HG03565 (cell line): ENCODE measurements at regions not wholly inside any gene's neighbourhood (a gene's known extent, or its start where the extent isn't known, plus 50 kb on each side); places are given as distances from the start of the nearest gene placed in this dataset.
"Not testable (repeated sequence)": the region's sequence is repeated elsewhere in the genome, so short reads cannot be mapped to it uniquely, and the experiment has no call there.

Experiments
- ATAC-seq: cut with Tn5 transposase; IDR thresholded peaks from one replicate; pipeline ENCODE4 v1.9.1; 2021; ENCODE audit warnings: mild to moderate bottlenecking, moderate library complexity; ENCODE audit not compliant: unreplicated experiment

GRCh38 chr5:158522776-158523175 is 576.9 kb downstream of the EBF1 start:
- ATAC-seq = no peak

- no peak for ATAC-seq
Measured at GRCh38 chr5:158521995-158522394, 577.7 kb downstream of the EBF1 start.

GRCh38 chr5:158519433-158520021 is 580.2 kb downstream of the EBF1 start:
- no peak for ATAC-seq

GRCh38 chr5:158516521-158516920 is 583.2 kb downstream of the EBF1 start:
- ATAC-seq = no peak

DNA sequence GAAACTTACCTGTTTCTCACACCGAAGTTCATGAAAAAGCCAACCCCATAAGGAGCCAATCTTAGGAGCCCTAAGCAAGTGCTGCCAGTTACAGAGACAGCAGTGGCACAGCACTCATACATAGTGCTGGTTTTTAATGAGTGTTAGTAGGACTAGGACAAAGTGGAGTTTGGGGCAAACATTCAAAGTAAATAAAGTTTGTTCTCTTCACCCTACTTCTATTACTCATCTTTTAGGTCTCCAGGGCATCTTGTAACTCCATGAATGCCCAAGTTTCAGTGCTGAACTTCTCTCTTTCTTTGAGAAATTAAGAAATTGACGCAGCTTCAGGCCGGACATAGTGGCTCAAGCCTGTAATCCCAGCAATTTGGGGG is 584.7 kb downstream of the EBF1 start:
- no peak for ATAC-seq

- no peak for ATAC-seq
Measured at GRCh38 chr5:158514319-158514985, 585.3 kb downstream of the EBF1 start.

DNA sequence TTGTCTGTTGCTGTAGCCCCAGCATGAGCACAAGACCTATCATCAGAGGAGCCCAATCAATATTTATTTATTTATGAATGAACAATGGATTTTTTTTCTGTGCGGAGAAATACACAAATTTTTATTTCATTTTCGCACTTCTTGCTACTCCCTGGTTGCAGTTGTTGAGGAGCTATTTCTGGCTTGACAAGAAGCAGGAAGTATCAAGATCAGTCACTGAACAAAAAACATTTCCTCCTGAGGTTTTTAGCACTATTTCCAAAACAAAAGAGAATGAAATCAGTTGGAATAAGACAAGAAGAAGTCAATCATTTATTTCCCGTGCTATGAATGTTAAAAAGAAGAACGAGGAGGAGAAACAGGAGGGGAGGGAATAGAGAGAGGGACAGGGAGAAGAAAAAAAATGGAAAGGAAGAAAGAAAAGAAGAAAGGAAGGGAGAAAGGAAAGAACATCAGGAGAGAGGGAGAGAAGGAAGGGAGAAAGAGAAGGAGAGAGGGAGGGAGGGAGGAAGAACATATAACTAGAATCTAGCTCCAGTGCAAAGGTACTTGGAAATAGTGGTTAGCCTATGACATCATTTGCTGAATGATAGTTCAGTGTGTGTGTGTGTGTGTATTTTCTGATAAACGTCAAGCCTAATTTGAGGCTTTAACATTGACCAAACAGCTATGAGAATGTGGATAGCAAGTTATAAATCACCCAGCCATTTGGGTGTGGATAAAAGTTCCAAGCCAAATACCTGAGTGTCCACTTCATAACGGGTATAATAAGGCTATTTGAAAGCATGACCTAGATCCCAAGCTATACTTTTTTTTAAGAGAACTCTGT is 586.0 kb downstream of the EBF1 start:
- ATAC-seq = no peak

DNA sequence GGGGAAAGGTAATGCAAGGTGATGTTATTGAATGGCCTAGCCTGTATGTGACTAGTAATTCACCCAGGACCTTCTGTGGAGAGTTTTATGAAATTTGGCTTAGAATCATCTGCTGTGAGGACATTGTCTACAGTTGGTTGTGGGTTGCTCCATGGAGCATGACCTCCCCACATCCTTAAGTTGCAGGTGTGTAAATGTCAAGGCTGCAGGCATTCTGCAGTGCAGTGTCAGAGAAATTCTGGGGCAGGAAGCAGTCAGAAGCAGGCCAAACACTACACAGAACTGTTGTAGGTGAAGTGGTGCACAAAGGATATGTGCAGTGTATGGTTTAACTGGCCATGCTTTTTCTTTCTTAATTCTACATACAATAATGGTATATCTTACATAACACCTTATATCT is 588.3 kb downstream of the EBF1 start:
- peak; percentile 93 for ATAC-seq

DNA sequence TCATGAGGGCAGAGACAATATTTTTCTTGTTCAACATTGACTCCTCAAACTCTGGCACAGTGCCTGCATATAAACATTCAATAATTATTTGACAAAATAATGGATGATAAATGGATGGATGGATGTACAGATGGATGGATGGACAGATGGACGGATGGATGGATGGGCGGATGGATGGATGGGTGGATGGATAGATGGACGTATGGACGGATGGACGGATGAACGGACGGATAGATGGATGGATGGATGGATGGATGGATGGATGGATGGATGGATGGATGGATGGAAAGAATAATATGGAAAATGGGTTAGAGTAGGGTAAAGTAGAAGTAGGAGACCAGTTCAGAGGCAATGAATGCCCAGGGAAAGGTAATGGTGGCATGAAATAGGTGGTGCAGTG is 589.2 kb downstream of the EBF1 start:
- ATAC-seq = no peak

- no peak for ATAC-seq
Measured at GRCh38 chr5:158506648-158507047, 593.1 kb downstream of the EBF1 start.

DNA sequence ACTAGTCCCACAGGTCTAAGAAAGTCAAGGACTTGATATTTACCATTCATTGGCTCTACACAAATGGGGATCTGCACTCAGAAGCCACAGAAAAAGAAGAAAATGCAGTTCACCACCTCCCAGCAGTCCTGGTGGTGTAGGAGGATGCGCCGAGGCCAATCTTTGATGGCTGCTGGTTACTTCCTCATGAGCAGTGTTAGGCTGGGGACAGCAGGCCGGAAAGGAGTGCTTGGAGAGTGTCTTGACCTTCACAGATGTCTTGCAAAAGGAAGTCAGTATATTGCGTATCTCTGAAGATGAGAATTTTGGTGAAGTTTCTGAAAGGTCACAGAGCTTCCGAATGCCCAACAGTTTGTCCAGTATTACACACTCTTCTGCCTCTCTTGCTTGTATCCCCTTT is 597.0 kb downstream of the EBF1 start:
- no peak for ATAC-seq

DNA sequence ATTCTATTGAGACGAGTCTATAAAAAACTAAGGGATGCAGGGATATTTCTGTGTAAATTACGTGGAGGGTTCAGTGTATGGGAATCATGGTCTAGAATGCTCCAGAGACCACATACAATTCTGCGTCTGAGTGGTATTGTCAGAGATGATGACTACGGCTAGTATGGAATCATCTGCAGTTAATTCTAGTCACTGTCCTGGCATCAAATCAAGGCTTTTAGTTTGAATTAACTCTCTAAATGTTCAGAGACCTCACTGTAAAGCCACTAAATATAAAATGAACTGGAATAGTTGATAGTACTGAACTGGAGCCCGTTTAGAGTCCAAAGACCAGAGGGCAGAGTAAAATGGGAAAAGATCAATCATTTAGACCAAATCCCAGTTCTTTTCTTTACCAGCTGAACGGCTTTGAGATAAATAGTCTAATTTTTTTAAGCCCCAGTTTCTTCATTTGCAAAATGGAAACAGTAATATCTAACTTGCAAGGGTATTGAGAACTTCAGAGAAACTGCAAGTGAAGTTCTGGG is 599.8 kb downstream of the EBF1 start:
- no peak for ATAC-seq

- no peak for ATAC-seq
Measured at GRCh38 chr5:158499075-158499891, 600.4 kb downstream of the EBF1 start.

GRCh38 chr5:158496624-158497023 is 603.1 kb downstream of the EBF1 start:
- no peak for ATAC-seq

DNA sequence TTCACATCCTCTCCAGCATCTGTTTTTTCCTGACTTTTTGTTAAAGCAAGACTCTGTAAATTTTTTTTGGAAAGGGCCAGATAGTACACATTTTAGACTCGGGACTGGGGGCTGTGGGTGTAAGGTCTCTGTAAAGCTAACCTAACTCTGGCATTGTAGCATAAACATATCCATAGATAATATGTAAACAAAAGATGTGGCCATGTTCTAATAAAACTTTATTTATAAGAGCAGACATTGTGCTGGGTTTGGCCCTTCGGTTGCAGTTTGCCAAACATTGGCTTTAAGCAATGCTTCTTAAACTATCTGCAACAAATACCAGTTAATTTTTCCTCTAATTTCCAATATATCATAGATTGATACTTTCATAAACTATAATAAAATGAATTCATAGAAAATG is 605.2 kb downstream of the EBF1 start:
- ATAC-seq = no peak

GRCh38 chr5:158494044-158494443 is 605.7 kb downstream of the EBF1 start:
- ATAC-seq = not testable (repeated sequence)

DNA sequence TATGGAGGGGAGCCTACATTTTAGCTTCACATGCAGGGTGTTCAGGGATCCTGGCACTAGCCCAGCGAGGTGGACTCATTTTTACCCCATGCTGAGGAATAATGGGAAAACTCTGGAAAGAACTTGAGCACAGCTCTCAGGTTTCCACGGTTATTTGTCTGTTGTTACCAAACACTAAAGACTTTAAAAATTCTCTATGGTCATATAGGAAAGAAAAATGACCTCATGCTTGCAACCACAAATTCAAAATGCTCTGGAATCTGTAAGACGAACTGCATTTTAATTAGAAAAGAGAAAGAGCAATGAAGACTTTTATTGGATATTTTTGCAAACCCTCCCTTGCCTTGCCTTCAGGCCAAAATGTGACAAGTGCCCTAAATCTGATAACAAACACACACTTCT is 606.9 kb downstream of the EBF1 start:
- no peak for ATAC-seq

- ATAC-seq = no peak
Measured at GRCh38 chr5:158492136-158492535, 607.6 kb downstream of the EBF1 start.

DNA sequence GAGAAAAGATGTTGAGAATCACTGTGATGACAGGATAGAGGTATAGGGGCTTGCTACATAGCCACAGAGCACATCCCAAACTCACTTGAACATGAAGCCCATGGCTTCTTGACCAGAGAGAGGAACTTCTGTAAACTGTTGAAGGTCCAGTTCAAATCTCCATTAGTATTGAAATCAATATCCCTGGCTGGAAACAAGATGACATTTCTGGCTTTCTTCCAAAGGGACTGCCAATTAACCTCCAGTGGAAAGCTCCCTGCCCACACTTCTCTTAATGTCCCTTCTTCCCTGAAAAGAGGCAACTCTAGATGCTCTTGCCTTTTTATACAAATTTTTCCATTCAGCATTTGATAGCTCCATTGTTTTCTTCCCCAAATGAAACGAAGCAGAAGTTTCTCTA is 612.1 kb downstream of the EBF1 start:
- no peak for ATAC-seq

- no peak for ATAC-seq
Measured at GRCh38 chr5:158487156-158487555, 612.6 kb downstream of the EBF1 start.

- no peak for ATAC-seq
Measured at GRCh38 chr5:158486566-158486965, 613.1 kb downstream of the EBF1 start.
